Amygdala (tissue), 56 donors: ENCODE measurements at regions not wholly inside any gene's neighbourhood (a gene's known extent, or its start where the extent isn't known, plus 50 kb on each side); places are given as distances from the start of the nearest gene placed in this dataset.
"Not testable (repeated sequence)": the region's sequence is repeated elsewhere in the genome, so short reads cannot be mapped to it uniquely, and the experiment has no call there.

Experiments used
- DNase-seq, 56 donors: peaks; one replicate each; lab custom pipeline; 2025; lab: John Stamatoyannopoulos, UW

DNA sequence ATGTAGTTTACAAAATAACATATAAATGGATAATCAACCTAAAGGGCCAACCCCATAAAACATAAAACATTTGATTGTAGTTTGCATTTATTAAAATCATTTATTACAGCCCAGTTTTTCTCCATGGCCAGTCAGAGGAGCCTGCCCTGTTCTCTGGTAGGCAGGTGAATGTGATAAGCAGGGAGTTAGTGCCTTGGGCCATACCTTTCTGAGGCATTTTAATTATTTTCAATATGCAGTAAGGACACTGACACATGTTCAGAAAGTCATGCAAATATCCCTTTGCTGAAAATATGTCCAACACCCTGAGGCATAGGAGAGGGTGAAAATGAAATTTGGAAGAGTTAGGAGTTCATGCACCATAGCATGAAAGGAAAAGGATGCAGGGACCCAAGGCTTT lies 242.6 kb upstream of the EDNRB start:
- no peak for DNase-seq

DNA sequence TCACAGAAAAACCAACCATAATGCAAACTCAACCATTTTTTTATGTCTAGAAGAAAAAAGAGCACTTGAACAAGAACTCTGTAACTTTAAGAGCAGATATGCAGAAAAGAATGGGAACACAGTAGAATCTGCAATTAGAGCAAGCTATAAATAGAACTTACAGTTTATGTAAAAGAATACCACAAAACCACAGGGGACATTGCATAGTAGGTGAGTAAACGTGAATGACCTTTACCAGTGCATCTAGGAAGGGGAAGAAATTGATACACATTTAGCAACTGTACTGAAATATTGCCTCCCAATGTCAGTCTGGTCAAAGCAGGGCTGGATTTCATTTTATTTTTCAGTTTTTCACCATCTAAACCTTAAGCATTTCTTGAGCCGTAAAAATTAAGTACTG lies 242.2 kb upstream of the EDNRB start:
- DNase-seq: no peak

DNA sequence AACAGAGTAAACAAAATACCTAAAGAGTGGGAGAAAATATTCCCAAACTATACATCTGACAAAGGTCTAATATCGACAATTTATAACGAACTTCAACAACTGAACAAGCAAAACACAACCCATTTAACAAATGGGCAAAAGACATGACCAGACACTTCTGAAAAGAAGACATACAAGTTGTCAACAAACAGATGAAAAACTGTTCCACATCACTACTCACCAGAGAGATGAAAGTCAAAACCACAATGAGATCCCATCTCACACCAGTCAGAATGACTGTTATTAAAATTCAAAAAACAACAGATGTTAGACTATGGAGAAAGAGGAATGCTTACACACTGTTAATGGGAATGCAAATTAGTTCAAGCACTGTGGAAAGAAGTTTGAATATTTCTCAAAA lies 233.8 kb upstream of the EDNRB start:
- DNase-seq: no peak

DNA sequence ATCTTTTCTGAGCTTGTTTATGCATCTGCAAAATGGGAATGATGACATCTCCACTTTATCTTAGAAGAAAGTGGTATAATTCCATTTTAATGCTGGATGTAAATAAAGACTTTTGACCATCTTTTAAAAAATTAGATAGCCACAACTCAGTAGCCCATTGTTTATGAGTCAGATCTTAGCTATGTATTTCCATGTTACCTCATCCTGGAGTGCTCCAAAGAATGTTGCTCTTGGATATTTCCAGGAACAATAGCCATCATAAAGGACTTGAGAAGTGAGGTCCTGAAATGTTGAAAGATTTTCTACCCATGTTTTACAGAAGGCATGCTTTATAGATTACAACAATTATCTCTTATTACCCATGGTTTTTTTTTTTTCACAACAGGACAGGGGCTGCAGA lies 229.3 kb upstream of the EDNRB start:
- DNase-seq: no peak

DNA sequence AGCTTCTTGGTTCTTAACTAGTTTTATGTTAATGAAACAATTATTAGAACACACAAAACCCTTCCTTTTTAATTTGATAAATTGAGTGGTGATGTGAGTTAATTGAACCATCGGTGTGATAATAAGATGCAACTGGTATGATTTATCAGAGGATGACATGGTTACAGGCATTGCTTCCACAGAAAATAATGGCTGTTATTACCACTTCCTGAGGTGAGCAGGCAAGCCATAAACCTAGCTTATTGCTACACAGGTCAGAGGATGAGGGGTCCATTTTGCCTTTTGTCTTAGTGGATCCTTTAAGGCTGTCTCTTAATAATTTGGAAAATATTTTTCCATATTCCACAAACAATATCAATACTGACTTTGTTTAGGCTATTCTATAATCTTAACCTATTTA lies 226.6 kb upstream of the EDNRB start:
- DNase-seq: no peak

DNA sequence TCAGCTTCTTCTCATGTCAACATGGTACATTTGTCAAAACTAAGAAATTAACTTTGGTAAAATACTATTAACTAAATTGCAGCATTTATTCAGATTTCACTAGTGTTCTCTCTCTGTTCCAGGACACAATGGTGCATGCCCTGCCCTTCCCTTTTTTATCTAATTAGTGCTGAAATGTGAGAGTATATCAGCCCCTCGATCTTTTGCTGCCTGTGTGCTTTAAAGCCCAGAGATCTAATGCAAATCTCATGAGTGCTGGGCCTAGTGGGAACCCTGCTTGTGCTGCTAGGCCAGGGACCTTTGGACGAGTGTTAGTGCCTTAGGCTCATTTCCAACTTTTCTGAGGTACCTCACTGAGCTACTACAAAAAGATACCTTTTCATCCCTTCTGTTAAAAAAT lies 221.1 kb upstream of the EDNRB start:
- DNase-seq: no peak

DNA sequence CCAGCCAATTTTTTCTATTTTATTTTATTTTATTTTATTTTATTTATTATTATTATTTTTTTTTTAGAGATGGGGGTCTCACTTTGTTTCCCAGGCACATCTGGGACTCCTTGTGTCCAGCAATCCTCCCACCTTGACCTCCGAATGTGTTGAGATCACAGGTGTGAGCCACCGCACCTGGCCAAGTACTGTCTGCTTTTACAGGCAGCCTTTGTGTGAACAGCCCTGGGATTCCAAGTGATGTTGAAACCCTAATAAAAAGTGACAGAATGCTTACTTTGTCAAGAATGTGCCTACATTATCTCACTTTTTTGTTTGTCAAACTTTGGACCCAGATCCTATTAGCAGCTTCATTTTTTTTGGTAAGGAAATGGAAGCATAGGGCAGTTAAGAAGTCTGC lies 220.1 kb upstream of the EDNRB start:
- DNase-seq: no peak

DNA sequence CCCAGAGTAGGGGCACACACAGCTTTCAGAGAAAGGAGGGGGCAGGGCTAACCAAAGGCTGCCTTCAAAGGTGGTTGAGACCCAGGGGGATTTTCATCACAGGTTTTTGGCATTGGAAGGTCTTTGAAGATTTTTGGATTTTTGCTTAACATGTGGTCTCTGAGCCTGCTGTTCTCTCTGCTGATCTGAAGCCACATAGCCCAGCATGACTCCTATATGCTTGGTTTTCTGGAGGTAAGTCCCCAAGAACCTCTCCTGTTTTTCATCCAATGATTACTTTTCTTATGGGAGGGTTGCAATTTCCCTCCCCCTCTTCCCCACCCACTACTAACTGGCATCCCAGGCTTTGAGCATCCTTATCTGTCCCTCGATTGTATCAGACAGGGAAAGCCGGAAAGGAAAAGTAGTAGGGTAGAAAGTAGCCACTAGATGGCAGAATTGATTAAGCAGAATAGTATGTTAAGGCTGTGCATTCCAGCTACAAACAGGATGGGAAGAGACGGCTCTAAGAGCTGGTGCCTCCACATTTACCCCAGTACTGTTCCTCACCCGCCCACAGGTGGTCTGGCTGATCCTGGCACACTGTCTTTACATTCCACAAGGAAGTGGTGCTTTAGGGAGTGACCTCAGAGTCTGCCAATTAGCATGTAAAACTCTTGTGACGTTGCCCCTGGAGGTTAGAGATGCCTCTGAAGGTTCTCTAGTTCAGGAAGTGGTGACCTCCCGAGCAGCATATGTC lies 218.9 kb upstream of the EDNRB start:
- DNase-seq: peak in 32 of 56 donors; percentile 1 to 41 (median 8)

DNA sequence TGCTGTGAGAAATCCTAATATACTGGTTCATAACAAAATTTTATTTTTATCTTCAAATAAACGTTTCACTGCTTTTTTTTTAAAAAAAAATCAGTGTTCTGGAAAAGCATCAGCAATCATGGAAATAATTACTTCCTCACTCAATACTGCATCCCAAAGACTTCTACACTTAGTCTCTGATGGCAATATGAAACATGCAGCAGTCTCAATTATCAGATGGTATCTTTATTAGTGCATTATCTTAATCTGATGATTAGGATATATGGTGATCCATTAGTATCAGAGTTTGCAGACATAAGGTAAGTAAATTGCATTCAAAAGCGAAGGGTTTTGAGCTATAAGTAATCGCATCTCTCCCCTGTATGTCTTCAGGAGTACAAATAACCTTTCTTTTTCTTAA lies 218.3 kb upstream of the EDNRB start:
- DNase-seq: no peak

DNA sequence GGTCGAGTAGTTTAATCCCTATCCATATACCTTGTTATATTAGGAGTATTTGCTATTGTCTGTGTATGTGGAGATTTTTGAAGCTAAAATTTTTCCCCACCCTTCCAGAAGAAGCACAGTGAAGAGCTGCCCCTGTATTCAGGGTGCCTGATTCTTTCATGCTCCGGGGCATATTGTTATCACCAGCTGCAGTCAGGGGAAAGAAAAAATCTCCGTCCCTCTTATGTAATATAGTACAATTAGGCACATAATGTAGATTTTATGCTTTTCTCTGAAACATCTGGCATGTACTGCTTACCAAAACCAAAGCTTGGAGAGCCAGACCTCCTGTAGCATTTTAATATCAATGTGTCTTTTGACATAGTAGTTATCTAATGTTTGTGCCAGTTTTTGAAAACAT lies 214.9 kb upstream of the EDNRB start:
- DNase-seq: no peak

DNA sequence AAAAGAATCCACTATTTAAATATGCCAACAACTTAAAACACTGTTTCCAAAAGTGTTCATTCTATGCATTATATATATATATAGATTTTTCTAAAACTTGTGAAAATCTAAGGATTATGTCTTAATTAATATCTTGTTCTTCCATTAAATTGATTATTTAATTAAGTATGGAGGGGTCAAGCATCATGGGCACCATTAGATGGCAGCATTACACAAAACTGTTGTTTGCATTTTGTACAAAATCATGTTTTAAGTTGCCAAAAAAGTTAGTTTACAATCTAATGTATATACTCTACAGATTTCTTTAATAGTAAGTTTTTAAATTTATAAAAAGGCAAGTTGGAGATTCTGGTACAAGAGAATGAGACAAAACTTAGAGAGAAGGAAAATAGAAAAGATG lies 213.2 kb upstream of the EDNRB start:
- no peak for DNase-seq

DNA sequence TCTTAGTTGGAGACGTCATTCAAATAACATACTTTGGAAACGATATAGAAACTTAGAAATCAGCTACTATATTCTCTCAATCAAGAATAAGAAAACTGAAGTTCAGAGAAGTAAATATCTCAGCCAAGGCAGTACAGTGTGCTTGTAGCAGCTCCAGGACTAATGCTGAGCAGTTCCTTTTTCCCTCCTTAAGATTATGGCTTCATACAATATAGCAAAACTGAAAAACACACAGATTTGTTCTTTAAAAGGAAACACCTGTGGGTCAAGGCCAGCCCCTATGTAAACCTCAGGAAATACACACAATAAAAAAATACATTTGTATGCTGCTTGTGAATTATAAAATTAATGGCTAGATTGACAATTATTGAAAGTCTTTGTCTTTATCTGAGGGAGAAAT lies 212.7 kb upstream of the EDNRB start:
- no peak for DNase-seq

DNA sequence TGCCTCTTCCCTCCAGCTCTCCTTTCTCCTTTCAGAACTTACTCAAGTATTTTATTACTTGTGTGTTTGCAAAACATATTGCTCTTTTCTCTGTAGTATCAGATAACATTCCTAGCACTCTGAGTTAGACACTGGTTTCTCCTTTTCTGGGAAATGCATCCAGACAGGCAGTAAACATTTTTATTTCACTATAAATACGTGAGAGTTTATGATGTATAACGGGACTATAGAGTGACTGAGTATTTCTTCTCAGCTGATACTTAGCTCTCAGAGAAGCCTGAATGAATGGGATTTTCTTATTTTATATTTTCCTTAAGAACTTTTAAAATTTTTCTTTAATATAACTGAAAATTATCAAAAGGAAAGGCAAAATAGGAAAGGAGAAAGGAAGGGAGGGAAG lies 211.2 kb upstream of the EDNRB start:
- DNase-seq: no peak

DNA sequence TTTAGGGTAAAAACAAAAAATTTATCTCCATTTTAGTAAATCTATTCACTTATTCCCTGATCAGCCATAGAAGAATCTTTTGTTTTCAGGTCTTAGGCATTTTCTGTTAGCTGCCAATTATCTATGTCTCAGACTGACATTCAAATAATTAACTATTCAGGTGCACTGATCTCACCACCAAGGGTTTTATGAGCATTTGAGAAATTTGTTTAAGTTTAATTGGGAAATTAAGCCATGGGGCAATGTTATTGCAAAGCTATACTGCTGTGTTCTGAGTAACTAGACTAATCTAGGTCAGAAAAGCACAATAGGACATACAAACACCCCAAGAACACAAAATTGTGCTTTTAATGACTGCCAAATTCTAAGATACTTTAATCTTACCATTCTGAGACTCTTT lies 210.7 kb upstream of the EDNRB start:
- DNase-seq: no peak

DNA sequence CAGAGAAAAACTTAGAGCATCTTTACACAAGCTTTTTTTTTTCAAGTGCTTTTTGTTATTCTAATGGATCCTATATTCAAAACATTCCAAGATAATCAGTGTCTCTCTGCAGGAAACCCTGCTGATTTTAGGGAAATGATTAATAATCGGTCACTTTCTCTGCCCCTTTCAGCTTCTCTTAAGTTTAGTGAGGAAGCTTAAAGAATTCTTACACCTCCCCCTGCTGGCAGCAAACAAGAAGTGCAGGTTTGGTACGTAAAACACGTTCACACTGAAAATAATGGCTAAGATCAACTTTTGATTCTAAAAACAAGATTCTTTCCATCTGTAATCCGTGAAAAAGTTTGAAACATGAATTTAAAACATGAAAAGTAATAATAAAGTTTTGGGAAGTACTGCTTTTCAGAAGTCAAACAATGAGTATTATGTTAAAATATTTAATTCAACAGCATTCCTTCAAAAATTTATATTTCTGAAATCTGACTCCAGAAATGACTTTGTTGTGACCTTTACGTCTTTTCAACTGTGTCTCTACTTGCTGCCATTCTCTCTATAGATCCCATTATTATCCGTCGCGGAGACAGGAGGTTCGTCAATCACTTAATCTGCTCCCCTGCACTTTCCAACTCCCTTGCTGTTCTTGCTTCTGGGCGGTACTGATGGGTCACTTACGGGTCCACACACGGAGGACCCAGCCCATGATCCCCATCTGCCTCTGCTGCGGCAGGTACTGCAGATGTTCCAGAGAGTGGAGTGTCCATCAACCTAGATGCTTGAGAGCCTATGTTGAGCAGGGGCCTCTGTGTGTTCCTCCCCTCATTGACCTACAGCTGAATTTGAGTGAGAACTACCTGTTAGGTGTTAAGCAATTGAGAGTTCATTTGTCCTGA lies 203.1 kb upstream of the EDNRB start:
- DNase-seq: peak in 24 of 56 donors; percentile 1 to 64 (median 11)

DNA sequence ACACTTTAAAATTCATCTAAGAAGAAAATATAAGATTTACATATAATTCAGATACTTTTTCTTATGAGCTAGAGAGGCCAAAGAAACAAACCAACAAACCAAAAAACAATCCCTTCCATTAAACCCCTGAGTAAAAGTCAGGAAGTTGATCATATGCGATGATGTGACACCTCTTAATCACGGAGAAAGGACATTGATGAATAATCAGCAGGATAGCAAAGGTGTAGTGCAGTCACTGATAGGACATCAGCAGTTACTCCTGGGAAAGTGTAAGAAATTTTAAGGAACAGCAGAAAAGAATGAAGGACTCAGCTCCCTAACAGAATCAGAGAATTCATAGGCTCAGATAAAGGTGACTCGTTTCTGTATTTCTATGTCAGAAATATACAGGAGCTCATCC lies 202.4 kb upstream of the EDNRB start:
- DNase-seq: no peak

DNA sequence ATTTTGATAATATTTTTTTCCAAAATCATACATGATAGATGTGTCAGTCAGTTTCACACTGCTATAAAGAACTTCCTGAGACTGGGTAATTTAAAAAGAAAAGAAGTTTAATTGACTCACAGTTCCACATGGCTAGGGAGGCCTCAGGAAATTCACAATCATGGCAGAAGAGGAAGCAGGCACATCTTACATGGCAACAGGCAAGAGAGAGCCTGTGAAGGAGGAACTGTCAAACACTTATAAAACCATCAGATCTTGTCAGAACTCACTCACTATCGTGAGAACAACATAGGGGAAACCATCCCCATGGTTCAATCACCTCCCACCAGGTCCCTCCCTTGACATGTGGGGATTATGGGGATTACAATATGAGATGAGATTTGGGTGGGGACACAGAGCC lies 201.5 kb upstream of the EDNRB start:
- DNase-seq: not testable (repeated sequence)

DNA sequence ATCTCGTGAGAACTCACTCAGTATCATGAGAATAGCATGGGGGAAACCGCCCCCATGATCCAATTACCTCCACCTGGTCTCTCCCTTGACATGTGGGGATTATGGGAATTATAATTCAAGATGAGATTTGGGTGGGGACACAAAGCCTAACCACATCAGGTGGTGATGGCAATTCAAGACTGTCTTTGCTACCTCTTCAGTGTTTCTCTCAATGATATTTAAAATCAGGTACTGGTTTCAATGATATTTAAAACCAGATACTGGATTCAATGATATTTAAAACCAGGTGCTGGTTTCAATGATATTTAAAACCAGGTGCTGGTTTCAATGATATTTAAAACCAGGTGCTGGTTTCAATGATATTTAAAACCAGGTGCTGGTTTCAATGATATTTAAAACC lies 198.4 kb upstream of the EDNRB start:
- not testable (repeated sequence) for DNase-seq

DNA sequence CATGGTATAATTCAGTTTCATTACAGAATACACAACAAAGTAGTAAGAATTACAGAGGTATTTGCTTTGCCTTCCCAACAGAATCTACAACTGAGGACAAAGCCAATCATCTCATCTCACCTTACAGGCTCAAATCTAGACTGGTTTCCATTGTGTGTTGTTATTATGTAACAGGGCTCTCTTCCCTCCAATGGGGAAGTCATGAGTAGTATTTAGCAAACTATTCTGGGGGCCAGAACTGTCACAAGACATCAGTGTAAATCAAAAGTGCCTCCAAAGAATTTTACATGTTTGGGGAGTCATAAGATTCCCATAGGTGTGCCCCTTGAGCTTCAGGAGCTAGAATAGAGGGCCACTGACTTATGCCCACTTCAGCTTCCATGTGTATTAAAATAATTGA lies 187.0 kb upstream of the EDNRB start:
- no peak for DNase-seq

DNA sequence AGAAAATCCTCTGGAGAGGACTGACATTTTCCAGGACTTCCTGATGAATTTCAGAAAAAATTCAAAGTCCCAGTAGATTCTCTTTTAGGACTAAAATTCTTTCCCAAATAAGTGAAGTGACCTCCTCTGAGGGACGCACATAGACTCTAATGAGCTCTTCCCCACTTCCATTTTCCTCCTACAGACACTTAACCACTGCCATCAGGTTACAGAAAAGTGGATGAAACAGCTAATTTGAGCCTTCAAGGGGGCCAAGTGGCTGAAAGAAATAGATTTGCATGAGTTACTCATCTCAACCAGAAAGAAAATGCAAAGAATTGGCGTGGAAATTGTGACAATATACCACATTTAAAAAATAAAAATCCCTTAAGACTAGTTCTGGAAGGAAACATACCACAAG lies 185.3 kb upstream of the EDNRB start:
- no peak for DNase-seq

DNA sequence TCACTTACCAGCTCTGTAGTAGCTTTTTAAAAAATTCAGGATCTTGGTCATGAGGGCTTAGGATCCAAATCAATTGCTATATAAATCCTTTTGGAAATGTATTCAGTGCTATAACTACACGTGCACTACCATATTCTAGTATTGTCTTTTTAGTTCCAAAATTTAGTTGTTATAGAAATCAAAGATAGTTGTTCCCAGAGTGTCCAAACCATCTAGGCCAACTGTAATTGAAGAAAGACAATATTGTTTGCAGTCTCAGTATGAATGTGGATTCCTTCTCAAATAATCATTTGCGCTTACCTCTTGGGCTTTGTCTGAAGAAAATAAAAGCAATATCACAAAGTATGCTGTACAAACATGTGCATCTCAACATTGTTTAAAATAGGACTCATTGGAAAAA lies 184.1 kb upstream of the EDNRB start:
- DNase-seq: no peak

DNA sequence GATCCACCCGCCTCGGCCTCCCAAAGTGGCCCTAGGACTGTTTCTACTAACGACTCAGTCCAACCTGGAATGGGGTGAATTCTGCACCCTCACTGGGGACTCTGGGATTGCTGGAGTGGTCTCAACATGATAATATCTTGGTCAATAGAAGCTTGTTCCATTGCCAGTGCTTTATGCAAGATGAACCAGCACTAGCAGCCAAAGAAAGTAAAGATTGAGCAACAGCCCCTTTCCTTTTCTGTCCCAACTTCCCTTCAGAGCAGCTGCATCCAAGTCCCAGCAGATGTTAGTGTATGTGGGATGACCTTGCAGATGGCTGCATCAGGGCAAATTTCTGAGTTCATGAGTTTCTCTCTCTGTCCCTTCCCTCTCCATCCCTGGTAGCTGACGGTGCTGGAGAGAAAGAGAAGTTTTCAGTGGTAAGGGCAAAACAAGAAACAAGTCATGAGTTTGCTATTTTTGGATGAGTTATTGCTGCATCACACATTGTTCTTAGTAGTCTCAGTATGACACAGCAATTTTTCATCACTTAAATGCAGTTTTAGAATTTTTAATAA lies 183.6 kb upstream of the EDNRB start:
- DNase-seq: no peak
